ENCODE measurements at regions not wholly inside any gene's neighbourhood (a gene's known extent, or its start where the extent isn't known, plus 50 kb on each side); places are given as distances from the start of the nearest gene placed in this dataset.

GRCh38 chr1:87194856-87195255, 133.8 kb upstream of the LMO4 start:
- H3K4me3 ChIP-seq (ENCODE audit: low read depth, low read length, poor library complexity, severe bottlenecking): no peak overlapping the region
- BruUV-seq (replicated peaks): no TSS peak
- no peak overlapping the region for H3K27ac ChIP-seq (ENCODE audit: low read depth, low read length, poor library complexity, severe bottlenecking)
- POLR2A ChIA-PET (ENCODE audit: low non-redundant PET): no interaction called here
- H3K27me3 ChIP-seq (replicated peaks; ENCODE audit: insufficient read depth, low read depth, low read length, poor library complexity): no peaks in the 10 kb centered on the region
- CTCF ChIA-PET: no interaction called here
- TF ChIP-seq, protein P1, sequence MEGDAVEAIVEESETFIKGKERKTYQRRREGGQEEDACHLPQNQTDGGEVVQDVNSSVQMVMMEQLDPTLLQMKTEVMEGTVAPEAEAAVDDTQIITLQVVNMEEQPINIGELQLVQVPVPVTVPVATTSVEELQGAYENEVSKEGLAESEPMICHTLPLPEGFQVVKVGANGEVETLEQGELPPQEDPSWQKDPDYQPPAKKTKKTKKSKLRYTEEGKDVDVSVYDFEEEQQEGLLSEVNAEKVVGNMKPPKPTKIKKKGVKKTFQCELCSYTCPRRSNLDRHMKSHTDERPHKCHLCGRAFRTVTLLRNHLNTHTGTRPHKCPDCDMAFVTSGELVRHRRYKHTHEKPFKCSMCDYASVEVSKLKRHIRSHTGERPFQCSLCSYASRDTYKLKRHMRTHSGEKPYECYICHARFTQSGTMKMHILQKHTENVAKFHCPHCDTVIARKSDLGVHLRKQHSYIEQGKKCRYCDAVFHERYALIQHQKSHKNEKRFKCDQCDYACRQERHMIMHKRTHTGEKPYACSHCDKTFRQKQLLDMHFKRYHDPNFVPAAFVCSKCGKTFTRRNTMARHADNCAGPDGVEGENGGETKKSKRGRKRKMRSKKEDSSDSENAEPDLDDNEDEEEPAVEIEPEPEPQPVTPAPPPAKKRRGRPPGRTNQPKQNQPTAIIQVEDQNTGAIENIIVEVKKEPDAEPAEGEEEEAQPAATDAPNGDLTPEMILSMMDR (conservative IDR thresholded peaks at IDR 0.05; ENCODE audit: low read depth, low read length): no peak
- TF ChIP-seq EZH2 (IDR thresholded peaks at IDR 0.05; ENCODE audit: borderline replicate concordance, low read depth, low read length, poor library complexity, severe bottlenecking): no peak
- peaks cover 5% of the 10 kb centered on the region for H3K9me3 ChIP-seq (ENCODE audit: low read depth, low read length, poor library complexity, severe bottlenecking)
- intact Hi-C loops (cut with micrococcal nuclease; ENCODE audit: unreplicated experiment): no loop called here
- H3K4me1 ChIP-seq (ENCODE audit: insufficient read depth, low read length, poor library complexity, severe bottlenecking): no peaks in the 10 kb centered on the region
- no peaks in the 10 kb centered on the region for H3K36me3 ChIP-seq (ENCODE audit: insufficient read depth, low read length, poor library complexity, severe bottlenecking)
- DNase-seq (ENCODE audit: low spot score): no peak

DNA sequence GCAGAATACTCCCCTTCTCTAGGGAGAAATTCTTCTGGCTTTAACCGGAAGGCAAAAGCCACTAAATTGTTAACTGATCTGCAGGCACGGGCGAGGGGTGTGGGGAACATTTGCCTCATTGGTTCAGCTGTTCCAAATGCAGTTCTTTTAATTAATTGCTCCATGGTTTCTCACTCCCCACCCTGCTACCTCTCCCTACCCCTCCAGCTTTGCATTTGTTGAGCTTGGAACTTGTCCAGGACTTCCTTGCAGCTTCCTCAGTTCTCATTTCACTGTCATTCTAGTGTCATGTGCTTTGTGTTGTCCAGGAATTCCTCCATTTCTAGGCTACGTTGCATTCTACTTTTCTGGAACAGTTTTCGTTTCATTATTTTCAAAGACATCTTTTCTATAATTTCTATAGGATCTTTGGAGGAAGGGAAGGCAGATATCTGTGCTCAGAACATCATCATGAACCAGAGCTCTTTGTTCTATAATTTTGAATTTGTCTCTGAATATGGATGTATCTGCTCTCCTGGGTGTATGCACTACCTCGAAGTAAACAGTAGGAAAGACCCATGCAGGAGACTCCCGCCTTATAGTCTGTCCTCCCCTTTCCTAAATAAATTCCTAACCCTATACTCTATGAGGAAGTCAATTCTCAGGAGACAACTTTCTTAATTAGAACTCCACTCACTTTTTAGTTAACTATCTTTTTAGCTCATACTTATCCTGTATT, 132.4 kb upstream of the LMO4 start:
- ChIA-PET CTCF (no interaction called here), POLR2A (ENCODE audit: low non-redundant PET) (no interaction called here)
- Histone ChIP-seq H3K4me3 (ENCODE audit: low read depth, low read length, poor library complexity, severe bottlenecking) (no peak overlapping the region), H3K36me3 (ENCODE audit: insufficient read depth, low read length, poor library complexity, severe bottlenecking) (no peaks in the 10 kb centered on the region), H3K9me3 (ENCODE audit: low read depth, low read length, poor library complexity, severe bottlenecking) (peaks cover 5% of the 10 kb centered on the region), H3K27me3 (replicated peaks; ENCODE audit: insufficient read depth, low read depth, low read length, poor library complexity) (no peaks in the 10 kb centered on the region), H3K4me1 (ENCODE audit: insufficient read depth, low read length, poor library complexity, severe bottlenecking) (no peaks in the 10 kb centered on the region), H3K27ac (ENCODE audit: low read depth, low read length, poor library complexity, severe bottlenecking) (no peak overlapping the region)
- BruUV-seq (replicated peaks): no TSS peak
- no peak for DNase-seq (ENCODE audit: low spot score)
- TF ChIP-seq, protein P1 (conservative IDR thresholded peaks at IDR 0.05; ENCODE audit: low read depth, low read length): no peak
- no peak for TF ChIP-seq EZH2 (IDR thresholded peaks at IDR 0.05; ENCODE audit: borderline replicate concordance, low read depth, low read length, poor library complexity, severe bottlenecking)
- intact Hi-C loops (cut with micrococcal nuclease; ENCODE audit: unreplicated experiment): no loop called here

DNA sequence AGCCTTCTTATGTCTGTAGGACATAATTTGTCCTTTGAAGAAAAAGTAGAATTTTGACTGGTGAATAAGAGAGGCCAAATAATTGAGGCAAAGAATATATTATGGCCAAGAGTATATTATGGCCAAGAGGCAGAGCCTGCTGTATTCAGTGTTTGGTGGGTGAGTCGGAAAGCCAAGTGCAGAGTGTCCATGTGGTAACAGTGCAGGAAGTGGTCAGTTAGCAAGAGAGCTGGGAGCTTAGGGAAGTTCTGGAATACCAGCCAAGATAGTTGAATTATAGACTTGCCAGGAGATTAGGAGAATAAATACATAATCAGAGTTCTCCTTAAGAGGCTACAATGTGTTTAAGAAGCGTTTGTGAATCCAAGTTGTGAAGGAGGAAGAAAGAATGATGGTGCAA, 131.5 kb upstream of the LMO4 start:
- Histone ChIP-seq H3K27me3 (replicated peaks; ENCODE audit: insufficient read depth, low read depth, low read length, poor library complexity) (no peaks in the 10 kb centered on the region), H3K4me1 (ENCODE audit: insufficient read depth, low read length, poor library complexity, severe bottlenecking) (no peaks in the 10 kb centered on the region), H3K27ac (ENCODE audit: low read depth, low read length, poor library complexity, severe bottlenecking) (no peak overlapping the region), H3K4me3 (ENCODE audit: low read depth, low read length, poor library complexity, severe bottlenecking) (no peak overlapping the region), H3K9me3 (ENCODE audit: low read depth, low read length, poor library complexity, severe bottlenecking) (peaks cover 5% of the 10 kb centered on the region), H3K36me3 (ENCODE audit: insufficient read depth, low read length, poor library complexity, severe bottlenecking) (no peaks in the 10 kb centered on the region)
- POLR2A ChIA-PET (ENCODE audit: low non-redundant PET): no interaction called here
- no TSS peak for BruUV-seq (replicated peaks)
- CTCF ChIA-PET: no interaction called here
- DNase-seq (ENCODE audit: low spot score): no peak
- no peak for TF ChIP-seq EZH2 (IDR thresholded peaks at IDR 0.05; ENCODE audit: borderline replicate concordance, low read depth, low read length, poor library complexity, severe bottlenecking)
- TF ChIP-seq, protein P1 (conservative IDR thresholded peaks at IDR 0.05; ENCODE audit: low read depth, low read length): no peak
- intact Hi-C loops (cut with micrococcal nuclease; ENCODE audit: unreplicated experiment): no loop called here
